H1 (cell line): ENCODE measurements at regions not wholly inside any gene's neighbourhood (a gene's known extent, or its start where the extent isn't known, plus 50 kb on each side); places are given as distances from the start of the nearest gene placed in this dataset.

Source experiments
- CREB1 ChIP-seq: IDR thresholded peaks from 2 replicates; pipeline ENCODE4 v1.6.1; 2012; ENCODE audit warnings: inconsistent platforms
- EZH2 ChIP-seq: fragments of 200-600 bp; sonication (generic); IDR thresholded peaks from 2 replicates; pipeline ENCODE4 v1.7.1; 2012; ENCODE audit warnings: low read depth, mild to moderate bottlenecking, moderate library complexity, low read length, inconsistent platforms; ENCODE audit not compliant: severe bottlenecking
- RAD21 ChIP-seq, 2 experiments: IDR thresholded peaks in 1 of 2; conservative IDR thresholded peaks in 1 of 2; 2 replicates each; pipeline ENCODE4 v1.6.1; 2011; ENCODE audit warnings: low read depth in 2 of 2, low read length in 2 of 2, improper control_type of control experiment in 1 of 2, inconsistent platforms in 1 of 2, mild to moderate bottlenecking in 1 of 2, moderate library complexity in 1 of 2
- SIRT6 ChIP-seq: IDR thresholded peaks from one replicate; pipeline ENCODE4 v1.7.1; 2012; ENCODE audit warnings: low read length, inconsistent platforms

DNA sequence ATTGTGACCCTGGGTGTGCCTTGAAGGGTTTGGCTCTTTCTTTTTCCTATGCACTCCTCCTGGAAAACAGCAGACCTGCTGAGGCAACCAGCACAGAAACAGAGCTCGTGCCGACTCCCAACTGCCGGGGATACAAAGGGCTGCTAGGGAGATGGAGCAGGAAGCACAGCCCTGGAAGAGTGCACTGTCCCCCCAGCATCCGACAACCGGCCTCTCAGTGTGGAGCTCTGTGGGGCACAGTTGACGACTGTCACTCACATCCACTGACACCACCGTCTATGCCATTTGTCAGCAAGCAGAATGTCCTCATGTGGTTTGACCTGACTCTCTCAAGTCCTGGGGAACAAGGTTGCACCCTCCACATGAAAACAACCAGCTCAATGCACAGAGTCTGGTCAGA lies 290.4 kb downstream of the TNS1 start (continued):
- TF ChIP-seq RAD21 (IDR thresholded peaks at IDR 0.05 in 1 of 2, conservative IDR thresholded peaks at IDR 0.05 in 1 of 2; ENCODE audit: low read depth in 2 of 2, low read length in 2 of 2) (no peak), SIRT6 (no peak), EZH2 (no peak), CREB1 (no peak)
